Mesendoderm (in vitro differentiated cells): ENCODE measurements at regions not wholly inside any gene's neighbourhood (a gene's known extent, or its start where the extent isn't known, plus 50 kb on each side); places are given as distances from the start of the nearest gene placed in this dataset.

Experiments used
- DNase-seq: peaks from one replicate; pipeline ENCODE4 v3.0.0; 2013
- H2AK5ac ChIP-seq: 2 replicates; pipeline ENCODE4 v1.6.1; 2013; ENCODE audit warnings: low read length, inconsistent platforms
- H2BK120ac ChIP-seq: 2 replicates; pipeline ENCODE4 v1.6.1; 2013; ENCODE audit warnings: low read depth, mild to moderate bottlenecking, low read length, moderate library complexity, mixed read lengths
- H2BK15ac ChIP-seq: replicated peaks from 2 replicates; pipeline ENCODE4 v1.6.1; 2013; ENCODE audit warnings: low read depth, mild to moderate bottlenecking, moderate library complexity
- H2BK5ac ChIP-seq: 2 replicates; pipeline ENCODE4 v1.6.1; 2013; ENCODE audit warnings: low read length, inconsistent platforms
- H3K18ac ChIP-seq: 2 replicates; pipeline ENCODE4 v1.6.1; 2013; ENCODE audit warnings: mild to moderate bottlenecking, low read length, mixed read lengths
- H3K23ac ChIP-seq: one replicate; pipeline ENCODE4 v1.6.1; 2013; ENCODE audit warnings: low read length
- H3K27ac ChIP-seq: 2 replicates; pipeline ENCODE4 v1.5.1; 2013; ENCODE audit warnings: low read depth, mild to moderate bottlenecking, inconsistent platforms, low read length, moderate library complexity
- H3K27me3 ChIP-seq: 2 replicates; pipeline ENCODE4 v1.6.1; 2013; ENCODE audit warnings: low read length, control low read depth, mild to moderate bottlenecking, inconsistent platforms; ENCODE audit not compliant: insufficient read depth, poor library complexity
- H3K36me3 ChIP-seq: 2 replicates; pipeline ENCODE4 v1.6.1; 2013; ENCODE audit warnings: low read length, inconsistent platforms; ENCODE audit not compliant: control insufficient read depth, insufficient read depth
- H3K4ac ChIP-seq: one replicate; pipeline ENCODE4 v1.6.1; 2013; ENCODE audit warnings: low read depth, mild to moderate bottlenecking, low read length, moderate library complexity
- H3K4me1 ChIP-seq: 2 replicates; pipeline ENCODE4 v1.6.1; 2013; ENCODE audit warnings: low read depth, low read length, inconsistent platforms; ENCODE audit not compliant: control insufficient read depth
- H3K4me2 ChIP-seq: 2 replicates; pipeline ENCODE4 v1.6.1; 2013; ENCODE audit warnings: low read length
- H3K4me3 ChIP-seq: 2 replicates; pipeline ENCODE4 v1.5.1; 2013; ENCODE audit warnings: mild to moderate bottlenecking, low read length
- H3K56ac ChIP-seq: one replicate; pipeline ENCODE4 v1.6.1; 2013; ENCODE audit warnings: low read length
- H3K79me1 ChIP-seq: 2 replicates; pipeline ENCODE4 v1.6.1; 2013; ENCODE audit warnings: low read length, inconsistent platforms
- H3K79me2 ChIP-seq: 2 replicates; pipeline ENCODE4 v1.6.1; 2013; ENCODE audit warnings: mild to moderate bottlenecking, low read length; ENCODE audit not compliant: control insufficient read depth, insufficient read depth
- H3K9ac ChIP-seq: 2 replicates; pipeline ENCODE4 v1.6.1; 2013; ENCODE audit warnings: low read length, inconsistent platforms
- H4K5ac ChIP-seq: one replicate; pipeline ENCODE4 v1.6.1; 2013; ENCODE audit warnings: low read length
- H4K8ac ChIP-seq: one replicate; pipeline ENCODE4 v1.6.1; 2013; ENCODE audit warnings: low read depth, mild to moderate bottlenecking, control low read depth, low read length, moderate library complexity
- WGBS: extraction: QIAGEN DNeasy Blood & Tissue Kit; methylation state at CpG from one replicate; pipeline ENCODE4 v1.1.7; 2013; ENCODE audit warnings: low lambda C conversion rate, missing lambda C conversion rate; ENCODE audit not compliant: insufficient coverage; ENCODE audit errors: extremely low coverage; 5-methylcytosine and 5-hydroxymethylcytosine counted together

- WGBS: no CpG with 5 or more reads among the region's 1 CpG
- H3K4ac ChIP-seq: no peak overlapping the region
Observed at GRCh38 chr10:128643658-128644057, 517.4 kb upstream of the MKI67 start.

GRCh38 chr10:128645486-128645885, 519.3 kb upstream of the MKI67 start:
- H3K27me3 ChIP-seq: no peaks in the 10 kb centered on the region
- no peak overlapping the region for H3K18ac ChIP-seq
- no peak overlapping the region for H2BK120ac ChIP-seq
- no peak overlapping the region for H3K4me2 ChIP-seq
- H3K4ac ChIP-seq: no peak overlapping the region
- no peaks in the 10 kb centered on the region for H3K4me1 ChIP-seq
- no peak overlapping the region for H2AK5ac ChIP-seq
- H4K8ac ChIP-seq: no peak overlapping the region
- H3K27ac ChIP-seq: no peak overlapping the region
- H3K79me2 ChIP-seq: no peaks in the 10 kb centered on the region
- no peak overlapping the region for H3K56ac ChIP-seq
- WGBS: no CpG with 5 or more reads among the region's 2 CpGs
- no peak overlapping the region for H3K23ac ChIP-seq
- H3K9ac ChIP-seq: no peak overlapping the region
- DNase-seq: no peak
- no peaks in the 10 kb centered on the region for H3K79me1 ChIP-seq
- H3K4me3 ChIP-seq: no peak overlapping the region
- no peak overlapping the region for H4K5ac ChIP-seq
- no peaks in the 10 kb centered on the region for H3K36me3 ChIP-seq
- no peak overlapping the region for H2BK15ac ChIP-seq
- H2BK5ac ChIP-seq: no peak overlapping the region

More at GRCh38 chr10:128643658-128644057, 517.4 kb upstream of the MKI67 start:
- no peak overlapping the region for H2BK15ac ChIP-seq
- no peak overlapping the region for H2AK5ac ChIP-seq
- H3K27me3 ChIP-seq: no peaks in the 10 kb centered on the region
- no peak overlapping the region for H4K8ac ChIP-seq
- no peak overlapping the region for H3K4me2 ChIP-seq
- H3K23ac ChIP-seq: no peak overlapping the region
- H3K27ac ChIP-seq: no peak overlapping the region
- H3K4me1 ChIP-seq: no peaks in the 10 kb centered on the region
- H3K9ac ChIP-seq: no peak overlapping the region
- no peak overlapping the region for H3K4me3 ChIP-seq
- H3K18ac ChIP-seq: no peak overlapping the region
- no peak for DNase-seq
- H3K56ac ChIP-seq: no peak overlapping the region
- no peak overlapping the region for H4K5ac ChIP-seq
- no peak overlapping the region for H2BK5ac ChIP-seq
- H3K79me1 ChIP-seq: no peaks in the 10 kb centered on the region
- H3K36me3 ChIP-seq: no peaks in the 10 kb centered on the region
- no peaks in the 10 kb centered on the region for H3K79me2 ChIP-seq
- no peak overlapping the region for H2BK120ac ChIP-seq

GRCh38 chr10:128646956-128647355, 520.7 kb upstream of the MKI67 start:
- Histone ChIP-seq H3K79me2 (no peaks in the 10 kb centered on the region), H3K9ac (no peak overlapping the region), H2AK5ac (no peak overlapping the region), H4K5ac (no peak overlapping the region), H3K27ac (no peak overlapping the region), H4K8ac (no peak overlapping the region), H3K79me1 (no peaks in the 10 kb centered on the region), H3K36me3 (no peaks in the 10 kb centered on the region), H2BK15ac (no peak overlapping the region), H3K4ac (no peak overlapping the region), H3K18ac (no peak overlapping the region), H3K56ac (no peak overlapping the region), H2BK120ac (no peak overlapping the region), H3K23ac (no peak overlapping the region), H3K27me3 (no peaks in the 10 kb centered on the region), H3K4me3 (no peak overlapping the region), H3K4me1 (no peaks in the 10 kb centered on the region), H2BK5ac (no peak overlapping the region), H3K4me2 (no peak overlapping the region)
- WGBS: no CpG with 5 or more reads among the region's 10 CpGs
- no peak for DNase-seq

GRCh38 chr10:128657548-128657947, 531.3 kb upstream of the MKI67 start:
- H4K8ac ChIP-seq: no peak overlapping the region
- no peak overlapping the region for H3K4me2 ChIP-seq
- no peak overlapping the region for H3K23ac ChIP-seq
- no peak overlapping the region for H4K5ac ChIP-seq
- no peak overlapping the region for H2AK5ac ChIP-seq
- H3K4ac ChIP-seq: no peak overlapping the region
- H2BK15ac ChIP-seq: no peak overlapping the region
- H3K56ac ChIP-seq: no peak overlapping the region
- H3K9ac ChIP-seq: no peak overlapping the region
- H2BK5ac ChIP-seq: no peak overlapping the region
- no peaks in the 10 kb centered on the region for H3K27me3 ChIP-seq
- no peak overlapping the region for H2BK120ac ChIP-seq
- H3K79me1 ChIP-seq: no peaks in the 10 kb centered on the region
- no peaks in the 10 kb centered on the region for H3K79me2 ChIP-seq
- WGBS: no CpG with 5 or more reads among the region's 11 CpGs
- no peak overlapping the region for H3K4me3 ChIP-seq
- DNase-seq: no peak
- no peaks in the 10 kb centered on the region for H3K4me1 ChIP-seq
- no peaks in the 10 kb centered on the region for H3K36me3 ChIP-seq
- H3K27ac ChIP-seq: no peak overlapping the region
- no peak overlapping the region for H3K18ac ChIP-seq

GRCh38 chr10:128660726-128661125, 534.5 kb upstream of the MKI67 start:
- Histone ChIP-seq H3K4me3 (no peak overlapping the region), H2BK120ac (no peak overlapping the region), H3K18ac (no peak overlapping the region), H3K36me3 (no peaks in the 10 kb centered on the region), H3K27ac (no peak overlapping the region), H3K9ac (no peak overlapping the region), H3K4ac (no peak overlapping the region), H3K23ac (no peak overlapping the region), H3K79me1 (no peaks in the 10 kb centered on the region), H2AK5ac (no peak overlapping the region), H2BK5ac (no peak overlapping the region), H3K4me1 (no peaks in the 10 kb centered on the region), H3K4me2 (no peak overlapping the region), H3K56ac (no peak overlapping the region), H2BK15ac (no peak overlapping the region), H3K27me3 (no peaks in the 10 kb centered on the region), H4K5ac (no peak overlapping the region), H4K8ac (no peak overlapping the region), H3K79me2 (no peaks in the 10 kb centered on the region)
- WGBS: no CpG with 5 or more reads among the region's 5 CpGs
- DNase-seq: no peak

GRCh38 chr10:128661404-128662197, 535.4 kb upstream of the MKI67 start:
- Histone ChIP-seq H2BK120ac (no peak overlapping the region), H2BK5ac (no peak overlapping the region), H3K23ac (no peak overlapping the region), H3K27me3 (no peaks in the 10 kb centered on the region), H3K4me2 (no peak overlapping the region), H3K18ac (no peak overlapping the region), H4K8ac (no peak overlapping the region), H3K27ac (no peak overlapping the region), H2AK5ac (no peak overlapping the region), H3K36me3 (no peaks in the 10 kb centered on the region), H3K79me2 (no peaks in the 10 kb centered on the region), H3K4ac (no peak overlapping the region), H4K5ac (no peak overlapping the region), H3K4me1 (no peaks in the 10 kb centered on the region), H3K4me3 (no peak overlapping the region), H3K56ac (no peak overlapping the region), H3K79me1 (no peaks in the 10 kb centered on the region), H2BK15ac (no peak overlapping the region), H3K9ac (no peak overlapping the region)
- no peak for DNase-seq
- WGBS: no CpG with 5 or more reads among the region's 7 CpGs
